BLaER1 (cell line): ENCODE measurements at regions not wholly inside any gene's neighbourhood (a gene's known extent, or its start where the extent isn't known, plus 50 kb on each side); places are given as distances from the start of the nearest gene placed in this dataset.
"Not testable (repeated sequence)": the region's sequence is repeated elsewhere in the genome, so short reads cannot be mapped to it uniquely, and the experiment has no call there.

Source experiments
- H3K27ac ChIP-seq: shearing (Covaris generic); formaldehyde crosslinking; 2 replicates; pipeline ENCODE4 v1.8.1; 2022
- H3K27me3 ChIP-seq: shearing (Covaris generic); formaldehyde crosslinking; 2 replicates; pipeline ENCODE4 v1.8.1; 2022
- H3K36me3 ChIP-seq: shearing (Covaris generic); formaldehyde crosslinking; 2 replicates; pipeline ENCODE4 v1.8.1; 2022
- H3K4me1 ChIP-seq: shearing (Covaris generic); formaldehyde crosslinking; 2 replicates; pipeline ENCODE4 v1.8.1; 2022
- H3K4me2 ChIP-seq: shearing (Covaris generic); formaldehyde crosslinking; 2 replicates; pipeline ENCODE4 v1.8.1; 2022
- H3K4me3 ChIP-seq: shearing (Covaris generic); formaldehyde crosslinking; 2 replicates; pipeline ENCODE4 v1.8.1; 2022
- H3K9ac ChIP-seq: shearing (Covaris generic); formaldehyde crosslinking; 2 replicates; pipeline ENCODE4 v1.8.1; 2022
- H3K9me3 ChIP-seq: shearing (Covaris generic); formaldehyde crosslinking; 2 replicates; pipeline ENCODE4 v1.8.1; 2022
- H4K20me1 ChIP-seq: shearing (Covaris generic); formaldehyde crosslinking; 2 replicates; pipeline ENCODE4 v1.8.1; 2022
- Cebpa-rat ChIP-seq: shearing (Covaris generic); IDR thresholded peaks from 2 replicates; pipeline ENCODE4 v1.8.1; 2022

DNA sequence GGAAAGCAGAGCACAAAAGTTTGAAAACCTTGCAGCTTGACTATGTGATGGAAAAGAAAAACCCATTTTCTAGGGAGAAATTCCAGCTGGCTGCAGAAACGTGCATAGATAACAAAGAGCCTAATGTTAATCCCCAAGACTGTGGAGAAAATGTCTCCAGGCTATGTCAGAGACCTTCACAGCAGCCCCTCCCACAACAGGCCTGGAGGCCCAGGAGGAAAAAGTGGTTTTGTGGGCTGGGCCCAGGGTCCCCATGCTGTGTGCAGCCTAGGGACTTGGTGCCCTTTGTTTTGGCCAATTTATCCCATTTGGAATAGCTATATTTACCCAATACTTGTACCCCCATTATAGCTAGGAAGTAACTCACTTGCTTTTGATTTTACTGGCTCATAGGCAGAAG, 484.1 kb upstream of the HTR1E start:
- peaks cover 14% of the 10 kb centered on the region; the same call in 1 of the 2 replicates for H3K9me3 ChIP-seq
- TF ChIP-seq Cebpa-rat: no peak
- no peak overlapping the region for H3K4me3 ChIP-seq
- no peak overlapping the region for H3K27ac ChIP-seq
- no peaks in the 10 kb centered on the region for H4K20me1 ChIP-seq
- H3K9ac ChIP-seq: no peak overlapping the region
- no peaks in the 10 kb centered on the region for H3K4me1 ChIP-seq
- no peaks in the 10 kb centered on the region for H3K36me3 ChIP-seq
- no peak overlapping the region for H3K4me2 ChIP-seq
- no peaks in the 10 kb centered on the region for H3K27me3 ChIP-seq

DNA sequence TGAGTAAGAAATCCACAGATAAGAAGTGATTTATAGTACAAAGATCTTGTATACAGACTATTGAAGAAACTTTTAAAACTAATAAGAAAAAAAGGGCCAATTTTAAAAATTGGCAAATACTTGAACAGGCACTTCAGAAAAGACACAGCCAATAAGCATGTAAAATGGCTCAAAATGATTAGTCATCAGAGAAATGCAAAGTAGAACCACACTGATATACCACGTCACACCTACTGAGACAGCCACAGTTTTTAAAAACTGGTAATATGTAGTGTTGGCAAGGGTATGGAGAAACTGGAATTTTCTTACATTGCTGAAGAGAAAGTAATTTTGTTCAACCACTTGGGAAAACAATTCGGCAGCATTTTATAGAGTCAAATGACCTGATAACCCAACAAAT, 488.9 kb upstream of the HTR1E start:
- Histone ChIP-seq H3K27me3 (no peaks in the 10 kb centered on the region), H3K27ac (no peak overlapping the region), H3K9ac (no peak overlapping the region), H3K9me3 (peaks cover 9% of the 10 kb centered on the region; the same call in 1 of the 2 replicates), H3K4me2 (no peak overlapping the region), H3K4me1 (no peaks in the 10 kb centered on the region), H3K36me3 (no peaks in the 10 kb centered on the region), H3K4me3 (no peak overlapping the region), H4K20me1 (no peaks in the 10 kb centered on the region)
- TF ChIP-seq Cebpa-rat: no peak

DNA sequence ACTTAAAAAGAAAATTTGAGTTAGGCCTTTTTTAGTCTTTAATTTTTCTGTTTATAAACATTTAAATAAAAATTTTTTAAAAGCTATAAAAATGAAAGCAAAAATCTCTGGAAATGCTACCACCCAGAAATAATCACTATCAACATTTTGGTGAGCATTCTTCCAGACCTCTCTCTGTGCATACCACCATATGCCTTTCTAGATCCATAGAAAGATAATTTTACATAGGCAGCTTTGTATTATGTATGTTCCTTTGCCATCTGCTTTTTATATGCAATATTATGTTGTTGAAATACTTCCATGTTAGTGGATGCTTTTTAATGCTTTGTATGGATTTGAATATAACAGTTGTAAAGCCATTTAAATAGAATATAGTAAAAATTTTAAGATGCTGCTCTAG, 496.7 kb upstream of the HTR1E start:
- Histone ChIP-seq H3K27me3 (no peaks in the 10 kb centered on the region), H3K9ac (no peak overlapping the region), H3K36me3 (no peaks in the 10 kb centered on the region), H3K27ac (no peak overlapping the region), H3K9me3 (no peaks in the 10 kb centered on the region), H3K4me1 (no peaks in the 10 kb centered on the region), H3K4me2 (no peak overlapping the region), H3K4me3 (no peak overlapping the region), H4K20me1 (no peaks in the 10 kb centered on the region)
- no peak for TF ChIP-seq Cebpa-rat

DNA sequence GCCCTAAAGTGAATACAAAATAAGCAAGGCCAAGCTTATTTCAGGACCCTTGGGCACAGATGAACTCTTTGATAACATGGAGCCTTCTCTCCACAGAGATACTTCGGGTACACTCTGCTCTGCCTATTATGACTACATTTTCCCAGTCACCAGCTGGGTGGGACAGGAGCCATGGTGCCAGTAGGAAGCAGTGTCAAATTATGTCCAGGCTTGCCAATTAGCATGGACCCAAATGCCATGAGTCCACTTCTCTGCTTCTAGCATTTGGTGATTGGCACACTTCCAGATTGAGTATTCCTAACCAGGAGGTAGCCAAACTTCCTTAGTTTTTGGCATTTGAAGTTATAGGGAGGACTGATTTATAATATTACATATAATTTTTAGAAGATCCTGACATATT, 513.8 kb upstream of the HTR1E start:
- Histone ChIP-seq H3K27ac (no peak overlapping the region), H3K36me3 (no peaks in the 10 kb centered on the region), H3K9ac (no peak overlapping the region), H3K4me1 (no peaks in the 10 kb centered on the region), H3K9me3 (no peaks in the 10 kb centered on the region), H4K20me1 (no peaks in the 10 kb centered on the region), H3K4me3 (no peak overlapping the region), H3K27me3 (no peaks in the 10 kb centered on the region), H3K4me2 (no peak overlapping the region)
- TF ChIP-seq Cebpa-rat: no peak

DNA sequence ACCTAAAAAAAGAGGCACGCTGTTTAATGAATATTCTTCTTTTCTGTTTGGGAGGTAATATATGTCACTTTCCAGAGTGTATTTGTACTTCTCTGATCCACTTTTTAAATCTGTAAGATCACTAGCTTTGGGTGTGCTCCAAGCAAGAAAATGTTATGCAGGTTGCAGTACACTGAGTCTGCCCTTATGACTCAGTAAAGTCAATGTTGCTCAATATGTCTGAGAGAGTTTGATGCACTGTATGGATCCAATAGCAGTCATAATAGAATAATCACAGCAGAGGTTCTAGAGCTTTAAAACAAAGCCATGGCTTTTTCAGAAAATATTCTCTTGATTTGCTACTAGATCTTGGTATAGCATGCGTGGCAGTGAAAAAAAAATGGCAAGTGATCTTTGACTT, 525.3 kb upstream of the HTR1E start:
- no peaks in the 10 kb centered on the region for H3K4me1 ChIP-seq
- H3K27me3 ChIP-seq: no peaks in the 10 kb centered on the region
- no peak overlapping the region for H3K4me2 ChIP-seq
- no peak overlapping the region for H3K27ac ChIP-seq
- H4K20me1 ChIP-seq: no peaks in the 10 kb centered on the region
- H3K9me3 ChIP-seq: no peaks in the 10 kb centered on the region
- no peaks in the 10 kb centered on the region for H3K36me3 ChIP-seq
- H3K9ac ChIP-seq: no peak overlapping the region
- TF ChIP-seq Cebpa-rat: no peak
- no peak overlapping the region for H3K4me3 ChIP-seq

DNA sequence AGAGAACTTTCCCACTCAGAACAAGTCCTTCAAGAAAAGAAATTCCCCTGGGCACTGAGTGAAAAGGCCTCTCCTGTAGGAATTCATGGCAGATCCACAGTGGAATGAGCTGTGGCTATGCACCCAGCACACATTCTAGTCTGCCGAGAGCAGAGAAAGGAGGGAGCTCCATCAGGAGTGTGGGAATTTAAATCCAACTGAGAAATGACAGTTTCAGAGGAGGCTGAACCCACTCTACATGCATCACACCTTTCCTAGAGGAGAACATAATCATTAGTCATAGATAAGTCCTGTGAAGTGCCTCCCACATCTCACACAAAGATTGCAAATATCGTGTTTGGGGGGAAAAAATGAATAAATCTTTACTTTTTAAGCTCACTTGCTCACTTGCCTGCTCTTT, 530.2 kb upstream of the HTR1E start:
- no peaks in the 10 kb centered on the region for H3K4me1 ChIP-seq
- no peaks in the 10 kb centered on the region for H3K9me3 ChIP-seq
- no peaks in the 10 kb centered on the region for H3K27me3 ChIP-seq
- H3K27ac ChIP-seq: no peak overlapping the region
- no peaks in the 10 kb centered on the region for H3K36me3 ChIP-seq
- no peak overlapping the region for H3K9ac ChIP-seq
- TF ChIP-seq Cebpa-rat: no peak
- H3K4me3 ChIP-seq: no peak overlapping the region
- H3K4me2 ChIP-seq: no peak overlapping the region
- no peaks in the 10 kb centered on the region for H4K20me1 ChIP-seq

DNA sequence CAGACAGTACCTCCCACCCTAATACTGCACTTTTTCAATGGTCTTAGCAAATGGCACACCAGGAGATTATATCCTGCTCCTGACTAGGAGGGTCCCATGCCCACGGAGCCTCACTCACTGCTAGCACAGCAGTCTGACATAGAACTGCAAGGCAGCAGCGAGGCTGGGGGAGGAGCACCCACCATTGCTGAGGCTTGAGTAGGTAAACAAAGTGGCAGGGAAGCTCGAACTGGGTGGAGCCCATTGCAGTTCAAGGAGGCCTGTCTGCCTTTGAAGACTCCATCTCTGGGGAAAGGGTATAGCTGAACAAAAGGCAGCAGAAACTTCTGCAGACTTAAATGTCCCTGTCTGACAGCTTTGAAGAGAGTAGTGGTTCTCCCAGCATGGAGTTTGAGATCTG, 544.5 kb upstream of the HTR1E start:
- H3K27ac ChIP-seq, H3K4me1 ChIP-seq, H3K4me3 ChIP-seq, H3K27me3 ChIP-seq, H3K36me3 ChIP-seq, H3K9me3 ChIP-seq, H3K4me2 ChIP-seq, H4K20me1 ChIP-seq, H3K9ac ChIP-seq: not testable (repeated sequence)

DNA sequence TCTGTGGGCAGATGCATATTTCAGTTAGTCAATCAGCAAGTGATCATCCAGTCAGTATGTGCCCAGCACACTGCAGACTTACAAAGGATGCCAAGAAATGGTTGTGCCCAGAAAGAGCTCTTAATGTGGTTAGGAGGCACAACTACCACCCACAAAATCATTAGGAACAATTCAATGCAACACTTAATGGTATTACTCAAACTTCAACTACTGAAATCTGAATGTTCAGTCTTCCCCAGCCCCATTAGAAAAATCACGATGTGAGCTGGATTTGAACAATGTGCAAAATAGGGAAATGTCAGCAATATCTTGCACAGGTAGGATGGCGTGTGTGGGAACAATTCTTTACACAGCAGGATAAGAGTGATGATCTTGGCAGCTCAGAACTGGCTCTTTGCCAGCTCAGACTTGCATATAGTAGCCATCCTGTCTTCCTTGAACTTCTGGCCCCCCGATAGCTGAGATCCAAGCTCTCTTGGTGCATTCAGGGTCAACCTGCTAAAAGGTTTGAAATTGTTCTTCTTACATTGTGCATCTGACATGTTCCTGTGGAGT, 556.7 kb upstream of the HTR1E start:
- no peaks in the 10 kb centered on the region for H3K36me3 ChIP-seq
- no peaks in the 10 kb centered on the region for H4K20me1 ChIP-seq
- H3K27me3 ChIP-seq: no peaks in the 10 kb centered on the region
- H3K4me1 ChIP-seq: no peaks in the 10 kb centered on the region
- H3K27ac ChIP-seq: no peak overlapping the region
- no peaks in the 10 kb centered on the region for H3K9me3 ChIP-seq
- no peak overlapping the region for H3K4me2 ChIP-seq
- H3K9ac ChIP-seq: no peak overlapping the region
- TF ChIP-seq Cebpa-rat: no peak
- no peak overlapping the region for H3K4me3 ChIP-seq

DNA sequence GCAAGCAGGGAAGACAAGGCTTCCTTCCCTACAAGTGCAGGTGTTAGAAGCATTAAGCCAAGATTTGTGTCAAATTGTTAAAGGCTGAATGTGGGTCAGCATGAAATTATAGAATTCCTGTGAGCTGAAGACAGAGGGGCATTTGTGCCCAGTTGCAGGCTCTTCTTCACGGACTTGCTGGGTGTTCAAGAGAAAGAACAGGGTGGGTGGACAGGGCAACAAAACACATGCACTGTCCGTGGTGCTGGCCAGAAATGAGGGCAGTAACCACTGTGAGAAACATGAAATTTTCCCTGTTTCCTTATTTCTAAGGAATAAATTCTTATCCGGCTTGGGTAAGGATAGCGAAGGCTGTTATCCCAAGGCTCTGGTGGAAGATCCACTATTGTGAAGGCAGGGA, 579.5 kb upstream of the HTR1E start:
- Histone ChIP-seq H4K20me1 (no peaks in the 10 kb centered on the region), H3K36me3 (no peaks in the 10 kb centered on the region), H3K27me3 (no peaks in the 10 kb centered on the region), H3K4me2 (no peak overlapping the region), H3K27ac (no peak overlapping the region), H3K9me3 (no peaks in the 10 kb centered on the region), H3K4me3 (no peak overlapping the region), H3K4me1 (no peaks in the 10 kb centered on the region), H3K9ac (no peak overlapping the region)
- TF ChIP-seq Cebpa-rat: no peak

DNA sequence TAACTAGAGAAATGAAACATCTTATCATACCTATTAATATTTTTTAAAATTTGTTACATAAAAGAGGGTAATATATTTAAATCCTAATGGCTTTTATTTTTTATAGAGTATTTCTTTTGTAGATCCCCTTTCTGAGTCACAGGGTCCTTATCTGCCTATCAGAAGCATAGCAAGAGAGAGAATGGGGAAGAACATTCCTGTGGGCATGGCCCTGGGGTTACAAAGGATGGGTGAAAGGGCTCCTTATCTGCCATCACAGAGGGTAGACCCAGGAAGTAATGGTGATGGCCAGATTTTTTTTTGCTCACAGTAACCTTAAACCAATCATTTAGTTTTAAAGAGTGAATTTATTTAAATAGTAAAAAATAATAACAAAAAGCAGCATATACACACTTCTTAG, 582.1 kb upstream of the HTR1E start:
- H3K4me3 ChIP-seq: no peak overlapping the region
- no peaks in the 10 kb centered on the region for H3K9me3 ChIP-seq
- H3K36me3 ChIP-seq: no peaks in the 10 kb centered on the region
- H4K20me1 ChIP-seq: no peaks in the 10 kb centered on the region
- no peaks in the 10 kb centered on the region for H3K4me1 ChIP-seq
- H3K27ac ChIP-seq: no peak overlapping the region
- no peaks in the 10 kb centered on the region for H3K27me3 ChIP-seq
- no peak overlapping the region for H3K9ac ChIP-seq
- no peak for TF ChIP-seq Cebpa-rat
- H3K4me2 ChIP-seq: no peak overlapping the region

DNA sequence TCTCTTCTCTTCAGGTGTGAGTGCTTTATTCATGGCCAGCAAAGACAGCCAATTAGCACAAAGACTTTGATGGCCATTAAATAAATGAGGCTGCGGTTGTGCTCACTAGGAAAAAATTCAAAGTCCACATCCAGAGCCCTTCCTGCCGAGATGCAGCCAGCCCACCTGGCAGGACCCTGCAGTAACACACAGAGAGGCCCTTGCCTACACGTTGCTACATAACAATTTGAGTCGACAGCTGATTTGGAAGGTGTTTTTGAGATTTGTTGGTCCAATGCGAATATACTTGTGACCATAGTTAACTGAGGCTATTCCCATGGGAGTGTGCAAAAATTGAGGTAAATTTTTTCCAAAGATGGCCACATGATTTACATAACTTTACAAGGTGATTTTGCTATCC, 605.4 kb upstream of the HTR1E start:
- no peak overlapping the region for H3K9ac ChIP-seq
- no peaks in the 10 kb centered on the region for H3K27me3 ChIP-seq
- H3K4me1 ChIP-seq: no peaks in the 10 kb centered on the region
- no peak for TF ChIP-seq Cebpa-rat
- H3K27ac ChIP-seq: no peak overlapping the region
- no peaks in the 10 kb centered on the region for H3K36me3 ChIP-seq
- no peak overlapping the region for H3K4me3 ChIP-seq
- H3K9me3 ChIP-seq: no peaks in the 10 kb centered on the region
- H4K20me1 ChIP-seq: no peaks in the 10 kb centered on the region
- no peak overlapping the region for H3K4me2 ChIP-seq
